ENCODE measurements at regions not wholly inside any gene's neighbourhood (a gene's known extent, or its start where the extent isn't known, plus 50 kb on each side); places are given as distances from the start of the nearest gene placed in this dataset.

GRCh38 chr1:193348091-193348768 lies 161.8 kb upstream of the B3GALT2 start:
- Histone ChIP-seq H3K4me1 (no peaks in the 10 kb centered on the region), H3K4me2 (no peak overlapping the region), H3K4me3 (no peak overlapping the region), H3K27ac (no peak overlapping the region), H3K9me3 (no peaks in the 10 kb centered on the region)
- ATAC-seq (no peak), DNase-seq (ENCODE audit: low read depth in 1 of 2, low spot score in 1 of 2) (no peak), FAIRE-seq (no peak)
- ChIA-PET CTCF (interaction anchor here (0.8 to 1.4 kb wide), 3 partner anchors 10 to 166 kb away, joined by 3 read pairs; no protein-coding TSS in a partner anchor), POLR2A (no interaction called here)
- WGBS (ENCODE audit: missing lambda C conversion rate), result 92% methylated on average over 6 of the region's 6 CpGs
- TF ChIP-seq, protein P1, sequence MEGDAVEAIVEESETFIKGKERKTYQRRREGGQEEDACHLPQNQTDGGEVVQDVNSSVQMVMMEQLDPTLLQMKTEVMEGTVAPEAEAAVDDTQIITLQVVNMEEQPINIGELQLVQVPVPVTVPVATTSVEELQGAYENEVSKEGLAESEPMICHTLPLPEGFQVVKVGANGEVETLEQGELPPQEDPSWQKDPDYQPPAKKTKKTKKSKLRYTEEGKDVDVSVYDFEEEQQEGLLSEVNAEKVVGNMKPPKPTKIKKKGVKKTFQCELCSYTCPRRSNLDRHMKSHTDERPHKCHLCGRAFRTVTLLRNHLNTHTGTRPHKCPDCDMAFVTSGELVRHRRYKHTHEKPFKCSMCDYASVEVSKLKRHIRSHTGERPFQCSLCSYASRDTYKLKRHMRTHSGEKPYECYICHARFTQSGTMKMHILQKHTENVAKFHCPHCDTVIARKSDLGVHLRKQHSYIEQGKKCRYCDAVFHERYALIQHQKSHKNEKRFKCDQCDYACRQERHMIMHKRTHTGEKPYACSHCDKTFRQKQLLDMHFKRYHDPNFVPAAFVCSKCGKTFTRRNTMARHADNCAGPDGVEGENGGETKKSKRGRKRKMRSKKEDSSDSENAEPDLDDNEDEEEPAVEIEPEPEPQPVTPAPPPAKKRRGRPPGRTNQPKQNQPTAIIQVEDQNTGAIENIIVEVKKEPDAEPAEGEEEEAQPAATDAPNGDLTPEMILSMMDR (IDR thresholded peaks at IDR 0.05), result no peak
- TF ChIP-seq JUNB (IDR thresholded peaks at IDR 0.05) (no peak), CEBPB (IDR thresholded peaks at IDR 0.05) (no peak), NPAS2 (CRISPR knock-in tag; IDR thresholded peaks at IDR 0.05; ENCODE audit: borderline replicate concordance) (no peak), HOXB13 (CRISPR knock-in tag; IDR thresholded peaks at IDR 0.05; ENCODE audit: low read depth) (no peak), RARB (CRISPR knock-in tag; IDR thresholded peaks at IDR 0.05) (no peak), EHMT2 (IDR thresholded peaks at IDR 0.05; ENCODE audit: low read depth) (no peak), SMC3 (IDR thresholded peaks at IDR 0.05) (no peak), HOXA7 (CRISPR knock-in tag; IDR thresholded peaks at IDR 0.05) (no peak), POLR2A (IDR thresholded peaks at IDR 0.05; ENCODE audit: low read length) (no peak)
- TF ChIP-seq, protein P2, sequence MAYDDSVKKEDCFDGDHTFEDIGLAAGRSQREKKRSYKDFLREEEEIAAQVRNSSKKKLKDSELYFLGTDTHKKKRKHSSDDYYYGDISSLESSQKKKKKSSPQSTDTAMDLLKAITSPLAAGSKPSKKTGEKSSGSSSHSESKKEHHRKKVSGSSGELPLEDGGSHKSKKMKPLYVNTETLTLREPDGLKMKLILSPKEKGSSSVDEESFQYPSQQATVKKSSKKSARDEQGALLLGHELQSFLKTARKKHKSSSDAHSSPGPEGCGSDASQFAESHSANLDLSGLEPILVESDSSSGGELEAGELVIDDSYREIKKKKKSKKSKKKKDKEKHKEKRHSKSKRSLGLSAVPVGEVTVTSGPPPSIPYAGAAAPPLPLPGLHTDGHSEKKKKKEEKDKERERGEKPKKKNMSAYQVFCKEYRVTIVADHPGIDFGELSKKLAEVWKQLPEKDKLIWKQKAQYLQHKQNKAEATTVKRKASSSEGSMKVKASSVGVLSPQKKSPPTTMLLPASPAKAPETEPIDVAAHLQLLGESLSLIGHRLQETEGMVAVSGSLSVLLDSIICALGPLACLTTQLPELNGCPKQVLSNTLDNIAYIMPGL (CRISPR knock-in tag; IDR thresholded peaks at IDR 0.05; ENCODE audit: borderline replicate concordance), result no peak

DNA sequence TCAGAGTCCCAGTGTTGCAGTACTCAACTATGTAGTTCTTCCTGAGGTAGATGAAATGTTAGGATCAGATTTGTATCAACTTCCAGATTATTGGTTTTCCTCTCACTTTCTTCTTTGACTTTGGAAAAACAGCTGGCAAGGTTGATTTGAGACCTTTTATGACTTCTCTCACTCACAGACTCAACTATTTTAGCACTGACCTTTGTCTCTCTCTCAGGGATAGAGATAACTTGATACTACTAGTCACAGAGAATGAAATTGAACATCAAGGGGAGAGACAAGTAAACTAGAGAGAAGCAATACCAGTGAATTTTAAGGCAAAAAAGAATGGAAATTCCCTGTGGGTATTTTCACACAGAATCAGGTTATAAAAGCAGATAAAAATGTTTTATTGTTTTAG lies 159.7 kb upstream of the B3GALT2 start:
- DNase-seq (ENCODE audit: low read depth in 1 of 2, low spot score in 1 of 2), result no peak
- H3K4me1 ChIP-seq, result no peaks in the 10 kb centered on the region
- H3K27ac ChIP-seq, result no peak overlapping the region
- TF ChIP-seq NFE2L2 (conservative IDR thresholded peaks at IDR 0.05; ENCODE audit: low read length) (no peak), HOXB13 (CRISPR knock-in tag; IDR thresholded peaks at IDR 0.05; ENCODE audit: low read depth) (no peak)
- CTCF ChIA-PET, result no interaction called here
- no peaks in the 10 kb centered on the region for H3K9me3 ChIP-seq
- H3K4me2 ChIP-seq, result no peak overlapping the region
- no peak for FAIRE-seq
- ATAC-seq, result no peak
- H3K4me3 ChIP-seq, result no peak overlapping the region
- POLR2A ChIA-PET, result no interaction called here

DNA sequence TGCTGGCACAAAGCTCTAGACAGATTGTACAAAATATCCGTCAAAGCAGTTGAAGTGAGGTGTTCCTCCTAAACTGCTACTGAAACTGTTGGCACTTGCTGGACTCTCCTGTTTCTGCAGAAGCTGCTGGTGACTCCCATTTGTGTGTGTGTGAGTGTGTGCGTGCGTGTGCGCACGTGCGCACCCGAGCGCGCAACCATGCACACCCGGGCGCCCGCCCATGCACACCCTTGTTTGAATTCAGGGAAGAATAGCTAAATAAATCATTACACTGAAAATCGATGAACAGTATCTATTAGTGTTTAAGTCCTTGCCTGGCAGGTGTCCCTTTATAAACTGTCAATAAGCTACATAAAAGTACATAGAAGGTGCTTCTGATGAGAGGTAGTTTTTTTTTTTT lies 156.4 kb upstream of the B3GALT2 start:
- TF ChIP-seq, protein P3, sequence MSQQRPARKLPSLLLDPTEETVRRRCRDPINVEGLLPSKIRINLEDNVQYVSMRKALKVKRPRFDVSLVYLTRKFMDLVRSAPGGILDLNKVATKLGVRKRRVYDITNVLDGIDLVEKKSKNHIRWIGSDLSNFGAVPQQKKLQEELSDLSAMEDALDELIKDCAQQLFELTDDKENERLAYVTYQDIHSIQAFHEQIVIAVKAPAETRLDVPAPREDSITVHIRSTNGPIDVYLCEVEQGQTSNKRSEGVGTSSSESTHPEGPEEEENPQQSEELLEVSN (IDR thresholded peaks at IDR 0.05; ENCODE audit: borderline replicate concordance, low read depth), result no peak
- TF ChIP-seq, protein P4, sequence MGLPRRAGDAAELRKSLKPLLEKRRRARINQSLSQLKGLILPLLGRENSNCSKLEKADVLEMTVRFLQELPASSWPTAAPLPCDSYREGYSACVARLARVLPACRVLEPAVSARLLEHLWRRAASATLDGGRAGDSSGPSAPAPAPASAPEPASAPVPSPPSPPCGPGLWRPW (IDR thresholded peaks at IDR 0.05), result no peak
- TF ChIP-seq GATA3 (IDR thresholded peaks at IDR 0.05; ENCODE audit: borderline replicate concordance) (no peak), NR3C1 (IDR thresholded peaks at IDR 0.05) (no peak), SREBF2 (IDR thresholded peaks at IDR 0.05) (no peak), CBX8 (IDR thresholded peaks at IDR 0.05) (no peak), SMC3 (IDR thresholded peaks at IDR 0.05) (no peak), POLR2A (IDR thresholded peaks at IDR 0.05; ENCODE audit: low read length) (no peak)
- CTCF ChIA-PET, result no interaction called here
- WGBS (ENCODE audit: missing lambda C conversion rate), result 94% methylated on average over 13 of the region's 13 CpGs

More for the DNA sequence above, 156.4 kb upstream of the B3GALT2 start:
- Histone ChIP-seq H3K27ac (no peak overlapping the region), H3K4me1 (no peaks in the 10 kb centered on the region), H3K4me3 (no peak overlapping the region), H3K4me2 (no peak overlapping the region), H3K9me3 (no peaks in the 10 kb centered on the region)
- POLR2A ChIA-PET, result no interaction called here
- ATAC-seq (no peak), FAIRE-seq (no peak), DNase-seq (ENCODE audit: low read depth in 1 of 2, low spot score in 1 of 2) (no peak)

All from A549 (cell line).